MM.1S (cell line): ENCODE measurements at regions not wholly inside any gene's neighbourhood (a gene's known extent, or its start where the extent isn't known, plus 50 kb on each side); places are given as distances from the start of the nearest gene placed in this dataset.

Experiments used
- DNase-seq: peaks from one replicate; pipeline ENCODE4 v3.0.0-alpha.2; 2015
- H2AFZ ChIP-seq: fragments of 300-600 bp; sonication (generic); 2 replicates; pipeline ENCODE4 v1.6.0; 2016; ENCODE audit warnings: antibody characterized with exemption, low read length
- H3F3A ChIP-seq: fragments of 300-600 bp; sonication (generic); 2 replicates; pipeline ENCODE4 v1.6.1; 2016; ENCODE audit warnings: mild to moderate bottlenecking, antibody characterized with exemption, low read length, moderate library complexity, mixed read lengths; ENCODE audit not compliant: insufficient read depth
- H3K27ac ChIP-seq: fragments of 300-600 bp; sonication (generic); 2 replicates; pipeline ENCODE4 v1.5.1; 2016; ENCODE audit warnings: mild to moderate bottlenecking, low read length
- H3K27me3 ChIP-seq: fragments of 300-600 bp; sonication (generic); replicated peaks from 2 replicates; pipeline ENCODE4 v1.6.0; 2016; ENCODE audit warnings: low read length; ENCODE audit not compliant: insufficient read depth
- H3K36me3 ChIP-seq: fragments of 300-600 bp; sonication (generic); replicated peaks from 2 replicates; pipeline ENCODE4 v1.6.1; 2016; ENCODE audit warnings: mild to moderate bottlenecking, low read length, mixed read lengths; ENCODE audit not compliant: insufficient read depth
- H3K4me1 ChIP-seq: fragments of 300-600 bp; sonication (generic); 2 replicates; pipeline ENCODE4 v1.6.1; 2016; ENCODE audit warnings: low read length, mixed read lengths
- H3K4me2 ChIP-seq: fragments of 300-600 bp; sonication (generic); 2 replicates; pipeline ENCODE4 v1.6.0; 2016; ENCODE audit warnings: low read depth, low read length
- H3K4me3 ChIP-seq: fragments of 300-600 bp; sonication (generic); 2 replicates; pipeline ENCODE4 v1.5.1; 2016; ENCODE audit warnings: low read length, mixed read lengths
- H3K79me2 ChIP-seq: fragments of 300-600 bp; sonication (generic); 2 replicates; pipeline ENCODE4 v1.6.1; 2016; ENCODE audit warnings: mixed run types, low read length, mixed read lengths
- H3K9ac ChIP-seq: fragments of 300-600 bp; sonication (generic); 2 replicates; pipeline ENCODE4 v1.6.1; 2016; ENCODE audit warnings: low read length, mixed read lengths
- H3K9me2 ChIP-seq: fragments of 300-600 bp; sonication (generic); replicated peaks from 2 replicates; pipeline ENCODE4 v1.6.1; 2016; ENCODE audit warnings: mild to moderate bottlenecking, low read length, mixed read lengths; ENCODE audit not compliant: insufficient read depth
- H3K9me3 ChIP-seq: fragments of 300-600 bp; sonication (generic); replicated peaks from 2 replicates; pipeline ENCODE4 v1.6.1; 2016; ENCODE audit warnings: mild to moderate bottlenecking, low read length, mixed read lengths; ENCODE audit not compliant: insufficient read depth
- H4K20me1 ChIP-seq: fragments of 300-600 bp; sonication (generic); 2 replicates; pipeline ENCODE4 v1.6.1; 2016; ENCODE audit warnings: mild to moderate bottlenecking, low read length, moderate library complexity, mixed read lengths; ENCODE audit not compliant: insufficient read depth
- EZH2 ChIP-seq: fragments of 300-600 bp; sonication (generic); optimal IDR thresholded peaks from 2 replicates; pipeline ENCODE3; 2017; ENCODE audit warnings: low read depth, mild to moderate bottlenecking, antibody characterized with exemption, low read length, mixed read lengths
- EZH2phosphoT487 ChIP-seq: fragments of 300-600 bp; sonication (generic); IDR thresholded peaks from 2 replicates; pipeline ENCODE4 v1.6.1; 2018; ENCODE audit warnings: antibody characterized with exemption, low read length
- TF ChIP-seq, protein P1 (sequence below): fragments of 300-600 bp; sonication (generic); IDR thresholded peaks from 2 replicates; pipeline ENCODE4 v1.5.1; 2016; ENCODE audit warnings: antibody characterized with exemption, low read length, mixed read lengths

DNA sequence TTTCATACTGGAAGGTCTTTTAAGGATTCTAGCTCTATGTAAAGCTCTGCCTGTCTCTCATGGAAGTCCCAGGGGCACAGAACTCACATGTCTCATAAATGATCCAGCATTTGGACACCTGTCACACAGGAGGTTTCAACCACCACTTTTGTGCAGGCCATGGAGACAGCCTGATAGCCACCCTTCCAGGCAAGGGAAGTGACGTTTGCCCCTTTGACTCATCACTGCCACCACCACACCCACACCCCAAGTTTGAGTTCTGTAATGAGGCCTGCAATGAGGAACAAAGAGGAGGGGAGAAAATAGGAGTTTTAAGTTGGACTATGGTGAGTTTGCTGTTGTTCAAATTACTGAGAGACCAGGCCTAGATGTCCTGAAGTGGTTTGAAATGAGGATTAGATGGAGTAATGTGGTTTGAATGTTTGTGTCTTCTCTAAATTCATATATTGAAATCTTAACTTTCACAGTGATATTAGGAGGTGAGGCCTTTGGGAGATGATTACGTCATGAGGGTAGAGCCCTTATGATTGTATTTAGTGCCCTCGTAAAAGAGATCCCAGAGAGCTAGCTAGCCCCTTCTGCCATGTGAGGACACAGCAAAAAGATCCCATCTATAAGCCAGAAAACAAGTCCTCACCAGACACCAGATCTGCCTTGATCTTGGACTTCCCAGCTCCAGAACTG, 175.3 kb upstream of the EPHA4 start:
- Histone ChIP-seq H3K4me1 (no peaks in the 10 kb centered on the region), H3K9me2 (no peaks in the 10 kb centered on the region), H3K27ac (no peak overlapping the region), H4K20me1 (no peaks in the 10 kb centered on the region), H3K27me3 (no peaks in the 10 kb centered on the region), H3K9ac (no peak overlapping the region), H3K36me3 (no peaks in the 10 kb centered on the region), H3F3A (no peaks in the 10 kb centered on the region), H2AFZ (no peak overlapping the region), H3K9me3 (no peaks in the 10 kb centered on the region), H3K4me2 (no peak overlapping the region), H3K79me2 (no peaks in the 10 kb centered on the region), H3K4me3 (no peak overlapping the region)
- DNase-seq: no peak
- TF ChIP-seq EZH2phosphoT487: no peak
- TF ChIP-seq EZH2: no peak
- TF ChIP-seq, protein P1, sequence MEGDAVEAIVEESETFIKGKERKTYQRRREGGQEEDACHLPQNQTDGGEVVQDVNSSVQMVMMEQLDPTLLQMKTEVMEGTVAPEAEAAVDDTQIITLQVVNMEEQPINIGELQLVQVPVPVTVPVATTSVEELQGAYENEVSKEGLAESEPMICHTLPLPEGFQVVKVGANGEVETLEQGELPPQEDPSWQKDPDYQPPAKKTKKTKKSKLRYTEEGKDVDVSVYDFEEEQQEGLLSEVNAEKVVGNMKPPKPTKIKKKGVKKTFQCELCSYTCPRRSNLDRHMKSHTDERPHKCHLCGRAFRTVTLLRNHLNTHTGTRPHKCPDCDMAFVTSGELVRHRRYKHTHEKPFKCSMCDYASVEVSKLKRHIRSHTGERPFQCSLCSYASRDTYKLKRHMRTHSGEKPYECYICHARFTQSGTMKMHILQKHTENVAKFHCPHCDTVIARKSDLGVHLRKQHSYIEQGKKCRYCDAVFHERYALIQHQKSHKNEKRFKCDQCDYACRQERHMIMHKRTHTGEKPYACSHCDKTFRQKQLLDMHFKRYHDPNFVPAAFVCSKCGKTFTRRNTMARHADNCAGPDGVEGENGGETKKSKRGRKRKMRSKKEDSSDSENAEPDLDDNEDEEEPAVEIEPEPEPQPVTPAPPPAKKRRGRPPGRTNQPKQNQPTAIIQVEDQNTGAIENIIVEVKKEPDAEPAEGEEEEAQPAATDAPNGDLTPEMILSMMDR: no peak

DNA sequence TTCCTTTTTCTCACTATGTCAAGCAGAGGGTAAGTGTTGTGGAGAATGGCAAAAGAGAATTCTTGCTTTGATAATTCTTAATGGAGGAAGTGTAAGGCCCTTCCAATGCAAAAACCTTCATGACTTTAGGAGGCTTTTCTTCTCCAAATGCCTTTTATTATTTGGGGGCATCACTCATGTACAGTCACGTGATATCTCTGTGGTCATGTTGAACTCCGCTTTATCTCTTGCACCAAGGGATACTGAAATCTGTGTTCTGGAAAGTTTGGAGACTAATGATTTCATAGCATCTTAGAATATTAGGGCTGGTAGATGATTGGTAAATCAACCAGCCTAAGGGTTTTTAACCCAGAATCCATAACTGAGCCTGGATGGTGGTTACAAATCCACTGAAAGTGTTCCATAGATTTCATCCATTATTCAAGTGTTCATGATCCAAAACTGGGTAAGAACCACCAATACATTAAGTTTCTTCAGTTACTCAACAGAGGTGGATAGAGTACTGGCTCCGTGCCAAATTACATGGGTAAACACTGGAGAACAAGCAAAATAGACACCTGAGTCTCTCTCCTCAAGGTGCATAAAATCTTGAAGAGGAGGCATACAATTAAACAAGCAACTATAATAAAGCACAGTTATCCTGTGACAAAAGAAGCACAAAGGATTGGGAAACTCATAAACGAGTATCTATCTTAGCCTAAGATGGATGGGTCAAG, 169.6 kb upstream of the EPHA4 start:
- no peaks in the 10 kb centered on the region for H3K9me3 ChIP-seq
- no peak for DNase-seq
- TF ChIP-seq EZH2phosphoT487: no peak
- TF ChIP-seq, protein P1: no peak
- no peak for TF ChIP-seq EZH2
- no peak overlapping the region for H3K27ac ChIP-seq
- no peaks in the 10 kb centered on the region for H3K4me1 ChIP-seq
- no peak overlapping the region for H3K4me2 ChIP-seq
- H3K36me3 ChIP-seq: no peaks in the 10 kb centered on the region
- H3K9me2 ChIP-seq: no peaks in the 10 kb centered on the region
- H3K79me2 ChIP-seq: no peaks in the 10 kb centered on the region
- H3F3A ChIP-seq: no peaks in the 10 kb centered on the region
- no peaks in the 10 kb centered on the region for H3K27me3 ChIP-seq
- H3K4me3 ChIP-seq: no peak overlapping the region
- no peak overlapping the region for H2AFZ ChIP-seq
- H3K9ac ChIP-seq: no peak overlapping the region
- H4K20me1 ChIP-seq: no peaks in the 10 kb centered on the region

DNA sequence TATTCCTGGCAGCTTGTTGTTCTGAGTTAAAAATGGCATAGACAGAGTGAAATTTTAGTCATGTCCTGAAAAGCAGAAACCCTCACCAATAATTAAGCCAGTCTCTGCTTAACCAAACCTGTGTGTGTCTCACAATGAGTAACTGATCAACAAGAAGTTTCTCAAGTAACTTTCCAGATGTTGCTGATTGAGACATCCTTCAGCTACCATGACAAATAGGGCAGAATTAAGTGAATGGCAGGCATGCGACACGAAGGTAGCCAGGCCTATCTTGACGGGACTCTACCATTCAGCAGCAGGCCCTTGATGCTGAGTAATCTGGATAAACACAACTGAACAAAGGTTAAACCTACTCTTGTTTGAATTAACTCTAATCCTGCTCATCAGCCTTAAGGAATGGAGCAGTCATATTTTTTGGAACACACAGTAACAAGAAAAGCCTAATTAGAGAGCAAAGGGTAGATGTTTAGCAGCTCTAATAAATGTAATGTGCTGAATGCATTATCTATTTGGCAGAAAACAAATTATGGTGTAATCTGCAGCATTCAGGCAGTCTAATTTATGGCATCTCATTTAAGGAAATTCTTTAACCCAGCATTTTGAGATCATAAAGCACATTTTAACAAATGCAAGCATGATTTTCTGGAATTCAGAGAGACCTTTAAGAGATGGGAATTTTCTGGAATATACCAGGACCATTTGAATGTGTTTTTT, 159.5 kb upstream of the EPHA4 start:
- no peak for DNase-seq
- Histone ChIP-seq H3K9me2 (no peaks in the 10 kb centered on the region), H3K4me2 (no peak overlapping the region), H3K4me3 (no peak overlapping the region), H3K79me2 (no peaks in the 10 kb centered on the region), H3K4me1 (no peaks in the 10 kb centered on the region), H3K27me3 (no peaks in the 10 kb centered on the region), H3K27ac (no peak overlapping the region), H4K20me1 (no peaks in the 10 kb centered on the region), H3K9ac (no peak overlapping the region), H2AFZ (no peak overlapping the region), H3K9me3 (no peaks in the 10 kb centered on the region), H3F3A (no peaks in the 10 kb centered on the region), H3K36me3 (no peaks in the 10 kb centered on the region)
- TF ChIP-seq EZH2 (no peak), EZH2phosphoT487 (no peak)
- TF ChIP-seq, protein P1: no peak
